ENCODE measurements at regions not wholly inside any gene's neighbourhood (a gene's known extent, or its start where the extent isn't known, plus 50 kb on each side); places are given as distances from the start of the nearest gene placed in this dataset.
"Not testable (repeated sequence)": the region's sequence is repeated elsewhere in the genome, so short reads cannot be mapped to it uniquely, and the experiment has no call there.

GRCh38 chr19:34871911-34872310 lies 54.8 kb upstream of the ZNF30 start:
- not testable (repeated sequence) for TF ChIP-seq CTCF, POLR2A (IDR thresholded peaks at IDR 0.05)

All from esophagus squamous epithelium (tissue), 4 donors.